LNCaP clone FGC (cell line): ENCODE measurements at regions not wholly inside any gene's neighbourhood (a gene's known extent, or its start where the extent isn't known, plus 50 kb on each side); places are given as distances from the start of the nearest gene placed in this dataset.

Experiments used
- DNase-seq: peaks from one replicate; pipeline ENCODE4 v3.0.0-alpha.2; 2011; ENCODE audit warnings: low read depth
- H3K4me3 ChIP-seq: 2 replicates; pipeline ENCODE4 v1.5.1; 2011; ENCODE audit warnings: mild to moderate bottlenecking, low read depth, low read length, control low read depth
- TF ChIP-seq, protein P1 (sequence below): IDR thresholded peaks from 2 replicates; pipeline ENCODE4 v1.5.1; 2012; ENCODE audit warnings: mild to moderate bottlenecking; ENCODE audit not compliant: control insufficient read depth, insufficient read depth; ENCODE audit errors: extremely low read depth

DNA sequence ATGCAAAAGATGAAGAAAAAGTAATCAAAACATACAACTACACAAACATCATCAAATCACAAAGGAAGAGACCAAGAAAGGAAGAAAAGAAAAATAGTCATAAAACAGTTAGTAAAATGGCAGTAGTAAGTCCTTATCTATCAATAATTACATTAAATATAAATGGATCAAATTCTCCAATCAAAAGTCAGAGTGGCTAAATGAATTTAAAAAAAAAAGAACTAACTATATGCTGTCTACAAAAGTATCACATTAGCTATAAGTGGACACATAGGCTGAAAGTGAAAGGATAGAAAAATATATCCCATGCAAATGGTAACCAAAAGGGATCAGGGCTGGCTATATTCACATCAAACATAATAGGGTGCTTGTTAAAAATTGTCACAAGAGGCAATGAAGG, 116.5 kb downstream of the NOL4 start:
- TF ChIP-seq, protein P1, sequence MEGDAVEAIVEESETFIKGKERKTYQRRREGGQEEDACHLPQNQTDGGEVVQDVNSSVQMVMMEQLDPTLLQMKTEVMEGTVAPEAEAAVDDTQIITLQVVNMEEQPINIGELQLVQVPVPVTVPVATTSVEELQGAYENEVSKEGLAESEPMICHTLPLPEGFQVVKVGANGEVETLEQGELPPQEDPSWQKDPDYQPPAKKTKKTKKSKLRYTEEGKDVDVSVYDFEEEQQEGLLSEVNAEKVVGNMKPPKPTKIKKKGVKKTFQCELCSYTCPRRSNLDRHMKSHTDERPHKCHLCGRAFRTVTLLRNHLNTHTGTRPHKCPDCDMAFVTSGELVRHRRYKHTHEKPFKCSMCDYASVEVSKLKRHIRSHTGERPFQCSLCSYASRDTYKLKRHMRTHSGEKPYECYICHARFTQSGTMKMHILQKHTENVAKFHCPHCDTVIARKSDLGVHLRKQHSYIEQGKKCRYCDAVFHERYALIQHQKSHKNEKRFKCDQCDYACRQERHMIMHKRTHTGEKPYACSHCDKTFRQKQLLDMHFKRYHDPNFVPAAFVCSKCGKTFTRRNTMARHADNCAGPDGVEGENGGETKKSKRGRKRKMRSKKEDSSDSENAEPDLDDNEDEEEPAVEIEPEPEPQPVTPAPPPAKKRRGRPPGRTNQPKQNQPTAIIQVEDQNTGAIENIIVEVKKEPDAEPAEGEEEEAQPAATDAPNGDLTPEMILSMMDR: no peak
- no peak for DNase-seq
- H3K4me3 ChIP-seq: no peak overlapping the region

DNA sequence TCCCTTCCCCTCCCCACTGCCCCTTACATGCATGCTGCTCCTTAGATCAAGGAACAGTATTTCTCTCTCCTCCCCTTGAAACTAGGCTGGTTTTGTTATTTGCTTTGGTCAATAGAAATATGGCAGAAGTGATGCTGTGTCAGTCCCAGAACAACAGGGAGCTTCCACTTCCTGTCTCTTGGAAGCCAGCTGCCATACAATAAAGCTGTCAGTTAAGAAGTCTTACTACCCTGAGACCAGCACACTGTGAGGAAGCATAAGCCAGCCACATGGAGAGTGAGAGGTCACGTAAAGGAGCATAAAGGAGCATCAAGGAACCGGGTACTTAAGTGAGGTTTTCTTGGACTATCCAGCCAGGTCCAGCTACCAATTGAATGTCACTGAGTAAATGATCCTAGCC, 126.6 kb downstream of the NOL4 start:
- DNase-seq: no peak
- H3K4me3 ChIP-seq: no peak overlapping the region
- TF ChIP-seq, protein P1: no peak

DNA sequence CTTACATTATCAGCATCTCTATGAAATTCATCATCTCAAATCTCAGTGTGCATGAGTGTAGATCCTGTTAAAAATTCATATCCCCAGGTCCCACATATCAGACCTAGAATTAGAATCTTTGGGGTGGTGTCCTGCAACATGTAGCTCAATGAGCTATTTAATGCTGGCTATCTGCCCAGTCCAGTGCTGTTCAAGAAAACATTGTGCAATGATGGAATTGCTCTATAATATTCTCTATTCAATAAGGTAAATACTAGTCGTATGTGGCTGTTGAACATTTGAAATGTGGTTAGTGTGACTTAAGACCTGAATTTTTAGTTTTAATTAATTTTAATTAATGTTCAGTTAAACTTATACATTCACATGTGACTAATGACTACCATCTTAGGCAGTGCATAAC, 127.4 kb downstream of the NOL4 start:
- TF ChIP-seq, protein P1: no peak
- no peak for DNase-seq
- no peak overlapping the region for H3K4me3 ChIP-seq

DNA sequence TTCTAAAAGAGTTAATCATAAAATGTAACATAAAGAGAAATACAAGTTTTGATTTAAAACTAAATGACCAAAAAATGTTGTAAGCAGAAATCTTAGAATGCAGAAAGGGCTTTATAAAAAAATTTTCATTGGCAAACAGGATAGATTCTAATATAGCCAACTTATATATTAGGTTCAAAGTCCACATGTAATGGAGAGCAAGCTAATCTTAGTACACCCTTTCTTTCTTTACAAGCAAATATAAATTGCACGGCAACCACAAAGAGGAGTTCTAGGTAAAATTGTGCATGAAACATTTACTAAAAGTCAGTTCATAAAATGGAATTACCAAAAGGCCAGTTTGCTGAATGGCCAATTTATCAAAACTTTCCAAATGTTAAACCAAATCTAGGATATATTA, 130.6 kb downstream of the NOL4 start:
- TF ChIP-seq, protein P1: no peak
- no peak overlapping the region for H3K4me3 ChIP-seq
- DNase-seq: no peak

DNA sequence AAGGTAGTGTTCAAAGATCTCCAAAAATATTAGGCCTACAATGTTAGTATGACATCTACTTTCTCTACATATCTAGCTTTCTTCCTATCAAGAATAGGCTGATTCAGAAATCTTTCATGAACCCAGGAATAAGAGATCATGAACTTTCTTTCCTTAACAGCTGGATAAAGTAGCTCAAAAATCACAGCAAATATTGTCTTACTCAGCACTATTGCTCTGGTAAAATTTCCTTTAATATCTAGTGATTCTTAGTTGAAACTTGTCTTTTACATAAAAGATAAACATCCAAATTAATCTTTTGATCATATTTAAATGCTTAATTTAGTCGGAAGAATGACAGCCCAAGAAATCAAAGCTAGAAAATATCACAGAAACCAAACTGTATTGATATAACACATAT, 131.9 kb downstream of the NOL4 start:
- DNase-seq: no peak
- H3K4me3 ChIP-seq: no peak overlapping the region
- TF ChIP-seq, protein P1: no peak

DNA sequence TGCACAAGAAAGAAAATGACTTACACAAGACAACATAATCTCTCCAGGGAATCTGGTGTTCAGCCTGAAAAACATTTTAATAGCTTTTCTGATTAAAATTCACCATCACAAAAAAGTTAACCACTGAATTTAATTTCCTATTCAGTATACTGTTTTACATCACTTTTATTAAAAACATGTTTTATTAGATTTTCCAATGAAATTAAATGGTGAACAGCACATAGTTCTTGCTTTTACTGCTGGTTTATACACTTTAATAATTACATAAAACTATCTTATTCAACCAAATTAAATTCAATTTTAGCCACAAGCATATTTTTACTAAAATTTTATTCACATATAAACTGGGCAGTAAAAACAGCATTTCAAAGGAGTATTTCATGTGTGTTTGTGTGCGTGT, 138.3 kb downstream of the NOL4 start:
- no peak overlapping the region for H3K4me3 ChIP-seq
- TF ChIP-seq, protein P1: no peak
- DNase-seq: no peak

DNA sequence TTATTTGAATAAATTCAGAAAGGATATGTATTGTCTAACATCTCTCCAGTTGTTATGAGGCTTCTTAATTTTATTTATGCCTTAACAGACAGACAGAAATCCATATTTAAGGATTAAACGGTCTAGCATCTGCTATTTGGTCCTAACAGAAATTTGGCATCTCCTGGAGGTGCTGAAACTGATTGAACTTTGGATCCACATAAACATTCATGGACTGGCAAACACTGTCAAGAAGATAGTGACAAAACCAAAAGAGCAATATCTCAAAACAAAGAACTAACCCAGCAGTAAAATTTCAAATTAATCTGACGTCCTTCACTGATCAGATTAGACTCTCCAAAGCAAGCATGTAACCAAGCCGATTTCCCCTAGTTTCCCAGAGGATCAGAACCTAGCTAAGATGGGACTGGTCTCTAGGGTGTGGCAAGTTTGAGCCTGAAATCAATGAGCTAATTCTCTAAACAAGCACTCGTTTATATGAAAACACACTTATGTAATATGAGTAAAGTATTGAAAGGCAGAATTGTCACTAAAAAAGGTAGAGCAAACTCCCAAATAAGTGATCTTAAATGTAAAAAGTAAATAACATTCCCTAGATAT, 139.5 kb downstream of the NOL4 start:
- TF ChIP-seq, protein P1: no peak
- DNase-seq: no peak
- no peak overlapping the region for H3K4me3 ChIP-seq
